Gastroesophageal sphincter (tissue), 3 donors: ENCODE measurements at regions not wholly inside any gene's neighbourhood (a gene's known extent, or its start where the extent isn't known, plus 50 kb on each side); places are given as distances from the start of the nearest gene placed in this dataset.

Experiments used
- CTCF ChIP-seq, 4 experiments: fragments of 200-600 bp in 2 of 4; fragments of 450-650 bp in 2 of 4; sonication (generic) in 1 of 4; IDR thresholded peaks; one replicate each; pipeline ENCODE4 v1.5.1; 2017 to 2019; ENCODE audit warnings: antibody characterized with exemption in 4 of 4, mild to moderate bottlenecking in 2 of 4, moderate library complexity in 2 of 4
- EP300 ChIP-seq: sonication (generic); formaldehyde crosslinking; IDR thresholded peaks from one replicate; pipeline ENCODE4 v1.6.1; 2017; ENCODE audit warnings: antibody characterized with exemption, mild to moderate bottlenecking
- POLR2A ChIP-seq, 2 donors: fragments of 450-650 bp; IDR thresholded peaks; one replicate each; pipeline ENCODE4 v1.6.1; 2017; ENCODE audit warnings: antibody characterized with exemption in 2 of 2, mild to moderate bottlenecking in 2 of 2, moderate library complexity in 1 of 2
- POLR2AphosphoS5 ChIP-seq: sonication (generic); formaldehyde crosslinking; IDR thresholded peaks from one replicate; pipeline ENCODE4 v1.6.1; 2017; ENCODE audit warnings: antibody characterized with exemption

DNA sequence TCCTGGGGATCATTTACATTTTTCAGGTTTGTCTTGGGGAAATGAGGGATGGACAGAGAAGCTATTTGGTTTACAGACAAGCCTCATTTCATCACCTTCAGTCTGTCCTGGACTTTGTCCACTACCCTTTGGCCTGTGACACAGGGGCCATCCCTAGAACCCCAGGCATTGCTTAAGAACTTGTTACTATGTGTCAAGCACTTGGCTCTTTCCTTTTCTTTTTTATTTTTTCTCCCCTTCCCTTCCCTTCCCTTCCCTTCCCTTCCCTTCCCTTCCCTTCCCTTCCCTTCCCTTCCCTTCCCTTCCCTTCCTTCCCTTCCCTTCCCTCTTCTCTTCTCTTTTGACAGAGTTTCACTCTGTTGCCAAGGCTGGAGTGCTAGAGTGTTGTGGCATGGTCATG lies 253.1 kb downstream of the OLFM4 start:
- TF ChIP-seq POLR2A (IDR thresholded peaks at IDR 0.05) (no peak), EP300 (no peak), CTCF (IDR thresholded peaks at IDR 0.05) (no peak), POLR2AphosphoS5 (no peak)
